ENCODE measurements at regions not wholly inside any gene's neighbourhood (a gene's known extent, or its start where the extent isn't known, plus 50 kb on each side); places are given as distances from the start of the nearest gene placed in this dataset.

GRCh38 chr7:86499986-86500385, 143.7 kb upstream of the GRM3 start:
- H3K4me3 Mint-ChIP-seq (ENCODE audit: low read depth) = no peak overlapping the region
- TF ChIP-seq CTCF (IDR thresholded peaks at IDR 0.05; ENCODE audit: unreplicated experiment) = no peak
- H3K27ac Mint-ChIP-seq = no peak overlapping the region
- H3K9me3 Mint-ChIP-seq (ENCODE audit: low read depth) = no peaks in the 10 kb centered on the region
- H3K36me3 Mint-ChIP-seq (ENCODE audit: insufficient read depth) = no peaks in the 10 kb centered on the region
- no peak for DNase-seq (ENCODE audit: low spot score, unreplicated experiment)
- H3K27me3 Mint-ChIP-seq = no peaks in the 10 kb centered on the region
- H3K4me1 Mint-ChIP-seq (ENCODE audit: low read depth) = peaks cover 7% of the 10 kb centered on the region

- Mint-ChIP-seq H3K27me3 (no peaks in the 10 kb centered on the region), H3K4me1 (ENCODE audit: low read depth) (no peaks in the 10 kb centered on the region), H3K36me3 (ENCODE audit: insufficient read depth) (no peaks in the 10 kb centered on the region), H3K4me3 (ENCODE audit: low read depth) (no peak overlapping the region), H3K27ac (no peak overlapping the region), H3K9me3 (ENCODE audit: low read depth) (no peaks in the 10 kb centered on the region)
- TF ChIP-seq CTCF (IDR thresholded peaks at IDR 0.05; ENCODE audit: unreplicated experiment) = no peak
- no peak for DNase-seq (ENCODE audit: low spot score, unreplicated experiment)
These were observed 157.9 kb upstream of the GRM3 start for GRCh38 chr7:86485827-86486226.

GRCh38 chr7:86479144-86479543, 164.6 kb upstream of the GRM3 start:
- no peaks in the 10 kb centered on the region for H3K9me3 Mint-ChIP-seq (ENCODE audit: low read depth)
- H3K4me1 Mint-ChIP-seq (ENCODE audit: low read depth) = no peaks in the 10 kb centered on the region
- no peak for TF ChIP-seq CTCF (IDR thresholded peaks at IDR 0.05; ENCODE audit: unreplicated experiment)
- H3K27ac Mint-ChIP-seq = no peak overlapping the region
- DNase-seq (ENCODE audit: low spot score, unreplicated experiment) = no peak
- H3K36me3 Mint-ChIP-seq (ENCODE audit: insufficient read depth) = no peaks in the 10 kb centered on the region
- no peaks in the 10 kb centered on the region for H3K27me3 Mint-ChIP-seq
- no peak overlapping the region for H3K4me3 Mint-ChIP-seq (ENCODE audit: low read depth)

- no peaks in the 10 kb centered on the region for H3K27me3 Mint-ChIP-seq
- no peaks in the 10 kb centered on the region for H3K36me3 Mint-ChIP-seq (ENCODE audit: insufficient read depth)
- H3K9me3 Mint-ChIP-seq (ENCODE audit: low read depth) = no peaks in the 10 kb centered on the region
- peaks cover 7% of the 10 kb centered on the region for H3K4me1 Mint-ChIP-seq (ENCODE audit: low read depth)
- DNase-seq (ENCODE audit: low spot score, unreplicated experiment) = no peak
- H3K4me3 Mint-ChIP-seq (ENCODE audit: low read depth) = no peak overlapping the region
- H3K27ac Mint-ChIP-seq = no peak overlapping the region
- TF ChIP-seq CTCF (IDR thresholded peaks at IDR 0.05; ENCODE audit: unreplicated experiment) = no peak
These were observed 166.3 kb upstream of the GRM3 start for GRCh38 chr7:86477343-86477935.

GRCh38 chr7:86470763-86471162, 172.9 kb upstream of the GRM3 start:
- H3K36me3 Mint-ChIP-seq (ENCODE audit: insufficient read depth) = no peaks in the 10 kb centered on the region
- no peaks in the 10 kb centered on the region for H3K9me3 Mint-ChIP-seq (ENCODE audit: low read depth)
- H3K4me3 Mint-ChIP-seq (ENCODE audit: low read depth) = no peak overlapping the region
- TF ChIP-seq CTCF (IDR thresholded peaks at IDR 0.05; ENCODE audit: unreplicated experiment) = no peak
- no peak for DNase-seq (ENCODE audit: low spot score, unreplicated experiment)
- H3K27me3 Mint-ChIP-seq = no peaks in the 10 kb centered on the region
- no peak overlapping the region for H3K27ac Mint-ChIP-seq
- H3K4me1 Mint-ChIP-seq (ENCODE audit: low read depth) = peaks cover 25% of the 10 kb centered on the region
